Mesendoderm (in vitro differentiated cells): ENCODE measurements at regions not wholly inside any gene's neighbourhood (a gene's known extent, or its start where the extent isn't known, plus 50 kb on each side); places are given as distances from the start of the nearest gene placed in this dataset.

Experiments
- DNase-seq: peaks from one replicate; pipeline ENCODE4 v3.0.0; 2013
- H2AK5ac ChIP-seq: 2 replicates; pipeline ENCODE4 v1.6.1; 2013; ENCODE audit warnings: low read length, inconsistent platforms
- H2BK120ac ChIP-seq: 2 replicates; pipeline ENCODE4 v1.6.1; 2013; ENCODE audit warnings: low read depth, mild to moderate bottlenecking, low read length, moderate library complexity, mixed read lengths
- H2BK15ac ChIP-seq: replicated peaks from 2 replicates; pipeline ENCODE4 v1.6.1; 2013; ENCODE audit warnings: low read depth, mild to moderate bottlenecking, moderate library complexity
- H2BK5ac ChIP-seq: 2 replicates; pipeline ENCODE4 v1.6.1; 2013; ENCODE audit warnings: low read length, inconsistent platforms
- H3K18ac ChIP-seq: 2 replicates; pipeline ENCODE4 v1.6.1; 2013; ENCODE audit warnings: mild to moderate bottlenecking, low read length, mixed read lengths
- H3K23ac ChIP-seq: one replicate; pipeline ENCODE4 v1.6.1; 2013; ENCODE audit warnings: low read length
- H3K27ac ChIP-seq: 2 replicates; pipeline ENCODE4 v1.5.1; 2013; ENCODE audit warnings: low read depth, mild to moderate bottlenecking, inconsistent platforms, low read length, moderate library complexity
- H3K27me3 ChIP-seq: 2 replicates; pipeline ENCODE4 v1.6.1; 2013; ENCODE audit warnings: low read length, control low read depth, mild to moderate bottlenecking, inconsistent platforms; ENCODE audit not compliant: insufficient read depth, poor library complexity
- H3K36me3 ChIP-seq: 2 replicates; pipeline ENCODE4 v1.6.1; 2013; ENCODE audit warnings: low read length, inconsistent platforms; ENCODE audit not compliant: control insufficient read depth, insufficient read depth
- H3K4ac ChIP-seq: one replicate; pipeline ENCODE4 v1.6.1; 2013; ENCODE audit warnings: low read depth, mild to moderate bottlenecking, low read length, moderate library complexity
- H3K4me1 ChIP-seq: 2 replicates; pipeline ENCODE4 v1.6.1; 2013; ENCODE audit warnings: low read depth, low read length, inconsistent platforms; ENCODE audit not compliant: control insufficient read depth
- H3K4me2 ChIP-seq: 2 replicates; pipeline ENCODE4 v1.6.1; 2013; ENCODE audit warnings: low read length
- H3K4me3 ChIP-seq: 2 replicates; pipeline ENCODE4 v1.5.1; 2013; ENCODE audit warnings: mild to moderate bottlenecking, low read length
- H3K56ac ChIP-seq: one replicate; pipeline ENCODE4 v1.6.1; 2013; ENCODE audit warnings: low read length
- H3K79me1 ChIP-seq: 2 replicates; pipeline ENCODE4 v1.6.1; 2013; ENCODE audit warnings: low read length, inconsistent platforms
- H3K79me2 ChIP-seq: 2 replicates; pipeline ENCODE4 v1.6.1; 2013; ENCODE audit warnings: mild to moderate bottlenecking, low read length; ENCODE audit not compliant: control insufficient read depth, insufficient read depth
- H3K9ac ChIP-seq: 2 replicates; pipeline ENCODE4 v1.6.1; 2013; ENCODE audit warnings: low read length, inconsistent platforms
- H4K5ac ChIP-seq: one replicate; pipeline ENCODE4 v1.6.1; 2013; ENCODE audit warnings: low read length
- H4K8ac ChIP-seq: one replicate; pipeline ENCODE4 v1.6.1; 2013; ENCODE audit warnings: low read depth, mild to moderate bottlenecking, control low read depth, low read length, moderate library complexity
- WGBS: extraction: QIAGEN DNeasy Blood & Tissue Kit; methylation state at CpG from one replicate; pipeline ENCODE4 v1.1.7; 2013; ENCODE audit warnings: low lambda C conversion rate, missing lambda C conversion rate; ENCODE audit not compliant: insufficient coverage; ENCODE audit errors: extremely low coverage; 5-methylcytosine and 5-hydroxymethylcytosine counted together

DNA sequence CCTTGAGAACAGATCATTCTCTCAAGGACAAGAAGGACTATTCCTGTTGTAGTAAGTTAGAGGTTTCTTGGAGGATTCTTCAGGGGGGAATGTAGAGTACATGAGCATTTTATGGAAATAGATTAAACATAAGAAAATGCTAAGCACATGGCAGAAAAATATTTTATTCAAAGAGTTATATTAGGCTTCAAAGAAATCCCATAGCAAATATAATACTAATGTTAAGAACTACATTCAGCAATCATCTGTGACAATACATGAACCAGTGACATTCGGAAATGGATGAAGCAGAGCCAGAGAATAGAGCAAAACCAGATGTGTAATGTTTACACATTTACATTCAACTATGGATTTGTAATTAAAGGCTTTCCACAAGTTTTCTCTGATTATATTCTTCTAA is 288.6 kb downstream of the NAF1 start:
- Histone ChIP-seq H3K9ac (no peak overlapping the region), H3K23ac (no peak overlapping the region), H2AK5ac (no peak overlapping the region), H3K4me1 (no peaks in the 10 kb centered on the region), H3K36me3 (no peaks in the 10 kb centered on the region), H3K4me2 (no peak overlapping the region), H4K5ac (no peak overlapping the region), H3K27ac (no peak overlapping the region), H3K4me3 (no peak overlapping the region), H3K56ac (no peak overlapping the region), H2BK120ac (no peak overlapping the region), H3K79me1 (no peaks in the 10 kb centered on the region), H3K27me3 (no peaks in the 10 kb centered on the region), H3K79me2 (no peaks in the 10 kb centered on the region), H2BK5ac (no peak overlapping the region), H3K4ac (no peak overlapping the region), H2BK15ac (no peak overlapping the region), H3K18ac (no peak overlapping the region), H4K8ac (no peak overlapping the region)
- WGBS, result no CpG with 5 or more reads among the region's 1 CpG
- no peak for DNase-seq

- Histone ChIP-seq H3K4me3 (no peak overlapping the region), H3K27ac (no peak overlapping the region), H3K79me1 (no peaks in the 10 kb centered on the region), H3K36me3 (no peaks in the 10 kb centered on the region), H3K4me2 (no peak overlapping the region), H2BK15ac (no peak overlapping the region), H3K56ac (no peak overlapping the region), H3K9ac (no peak overlapping the region), H4K5ac (no peak overlapping the region), H3K79me2 (no peaks in the 10 kb centered on the region), H4K8ac (no peak overlapping the region), H3K27me3 (no peaks in the 10 kb centered on the region), H2BK120ac (no peak overlapping the region), H3K4me1 (no peaks in the 10 kb centered on the region), H2BK5ac (no peak overlapping the region), H3K4ac (no peak overlapping the region), H3K23ac (no peak overlapping the region), H3K18ac (no peak overlapping the region), H2AK5ac (no peak overlapping the region)
- no peak for DNase-seq
- no CpG with 5 or more reads among the region's 2 CpGs for WGBS
Measured at GRCh38 chr4:162874748-162875147, 291.9 kb downstream of the NAF1 start.

- Histone ChIP-seq H3K9ac (no peak overlapping the region), H3K56ac (no peak overlapping the region), H4K5ac (no peak overlapping the region), H2AK5ac (no peak overlapping the region), H4K8ac (no peak overlapping the region), H2BK5ac (no peak overlapping the region), H3K18ac (no peak overlapping the region), H3K36me3 (no peaks in the 10 kb centered on the region), H3K4me3 (no peak overlapping the region), H2BK15ac (no peak overlapping the region), H3K27me3 (no peaks in the 10 kb centered on the region), H3K27ac (no peak overlapping the region), H3K4ac (no peak overlapping the region), H3K4me1 (no peaks in the 10 kb centered on the region), H3K23ac (no peak overlapping the region), H3K4me2 (no peak overlapping the region), H3K79me1 (no peaks in the 10 kb centered on the region), H3K79me2 (no peaks in the 10 kb centered on the region), H2BK120ac (no peak overlapping the region)
- no peak for DNase-seq
- WGBS, result no CpG with 5 or more reads among the region's 4 CpGs
Measured at GRCh38 chr4:162871990-162872389, 294.7 kb downstream of the NAF1 start.

DNA sequence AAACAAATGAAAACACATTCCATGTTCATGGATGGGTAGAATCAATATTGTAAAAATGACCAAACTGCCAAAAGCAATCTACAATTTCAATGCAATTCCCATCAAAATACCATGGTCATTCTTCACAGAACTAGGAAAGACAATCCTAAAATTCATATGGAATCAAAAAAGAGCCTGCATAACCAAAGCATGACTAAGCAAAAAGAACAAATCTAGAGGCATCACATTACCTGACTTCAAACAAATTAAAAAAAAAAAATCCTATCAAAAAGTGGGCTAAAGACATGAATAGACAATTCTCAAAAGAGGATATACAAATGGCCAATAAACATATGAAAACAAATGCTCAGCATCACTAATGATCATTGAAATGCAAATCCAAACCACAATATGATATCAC is 297.5 kb downstream of the NAF1 start:
- H3K36me3 ChIP-seq, result no peaks in the 10 kb centered on the region
- H3K79me1 ChIP-seq, result no peaks in the 10 kb centered on the region
- no peak overlapping the region for H3K18ac ChIP-seq
- no peak overlapping the region for H2BK120ac ChIP-seq
- H4K8ac ChIP-seq, result no peak overlapping the region
- no peak overlapping the region for H3K4me2 ChIP-seq
- H3K79me2 ChIP-seq, result no peaks in the 10 kb centered on the region
- H2BK15ac ChIP-seq, result no peak overlapping the region
- H2BK5ac ChIP-seq, result no peak overlapping the region
- H3K9ac ChIP-seq, result no peak overlapping the region
- no peak overlapping the region for H4K5ac ChIP-seq
- H3K23ac ChIP-seq, result no peak overlapping the region
- no peak overlapping the region for H3K4me3 ChIP-seq
- no peak overlapping the region for H2AK5ac ChIP-seq
- H3K27me3 ChIP-seq, result no peaks in the 10 kb centered on the region
- no peak overlapping the region for H3K4ac ChIP-seq
- no peak overlapping the region for H3K27ac ChIP-seq
- H3K4me1 ChIP-seq, result no peaks in the 10 kb centered on the region
- DNase-seq, result no peak
- H3K56ac ChIP-seq, result no peak overlapping the region

- no peak overlapping the region for H3K23ac ChIP-seq
- DNase-seq, result no peak
- no peak overlapping the region for H3K27ac ChIP-seq
- no peak overlapping the region for H3K18ac ChIP-seq
- no peak overlapping the region for H2AK5ac ChIP-seq
- no peaks in the 10 kb centered on the region for H3K36me3 ChIP-seq
- H3K9ac ChIP-seq, result no peak overlapping the region
- no peak overlapping the region for H3K4me3 ChIP-seq
- H4K5ac ChIP-seq, result no peak overlapping the region
- no peak overlapping the region for H2BK120ac ChIP-seq
- no CpG with 5 or more reads among the region's 2 CpGs for WGBS
- H2BK15ac ChIP-seq, result no peak overlapping the region
- H3K4ac ChIP-seq, result no peak overlapping the region
- H3K4me2 ChIP-seq, result no peak overlapping the region
- no peaks in the 10 kb centered on the region for H3K27me3 ChIP-seq
- no peak overlapping the region for H4K8ac ChIP-seq
- H2BK5ac ChIP-seq, result no peak overlapping the region
- H3K79me2 ChIP-seq, result no peaks in the 10 kb centered on the region
- H3K79me1 ChIP-seq, result no peaks in the 10 kb centered on the region
- no peak overlapping the region for H3K56ac ChIP-seq
- H3K4me1 ChIP-seq, result no peaks in the 10 kb centered on the region
Measured at GRCh38 chr4:162866565-162866964, 300.1 kb downstream of the NAF1 start.

- H3K79me1 ChIP-seq, result no peaks in the 10 kb centered on the region
- no peak overlapping the region for H2AK5ac ChIP-seq
- no peak overlapping the region for H3K18ac ChIP-seq
- no peaks in the 10 kb centered on the region for H3K36me3 ChIP-seq
- H3K4me2 ChIP-seq, result no peak overlapping the region
- H3K23ac ChIP-seq, result no peak overlapping the region
- no peak overlapping the region for H4K8ac ChIP-seq
- no CpG with 5 or more reads among the region's 2 CpGs for WGBS
- H3K56ac ChIP-seq, result no peak overlapping the region
- H2BK120ac ChIP-seq, result no peak overlapping the region
- H3K9ac ChIP-seq, result no peak overlapping the region
- no peak overlapping the region for H3K4ac ChIP-seq
- no peak overlapping the region for H3K27ac ChIP-seq
- no peak overlapping the region for H2BK15ac ChIP-seq
- H2BK5ac ChIP-seq, result no peak overlapping the region
- no peaks in the 10 kb centered on the region for H3K4me1 ChIP-seq
- peak; percentile 8 for DNase-seq
- H3K4me3 ChIP-seq, result no peak overlapping the region
- no peak overlapping the region for H4K5ac ChIP-seq
- H3K27me3 ChIP-seq, result no peaks in the 10 kb centered on the region
- H3K79me2 ChIP-seq, result no peaks in the 10 kb centered on the region
Measured at GRCh38 chr4:162865102-162865501, 301.6 kb downstream of the NAF1 start.
